HG02840 (cell line): ENCODE measurements at regions not wholly inside any gene's neighbourhood (a gene's known extent, or its start where the extent isn't known, plus 50 kb on each side); places are given as distances from the start of the nearest gene placed in this dataset.

Experiments
- ATAC-seq: cut with Tn5 transposase; IDR thresholded peaks from one replicate; pipeline ENCODE4 v1.9.1; 2021; ENCODE audit warnings: mild to moderate bottlenecking, moderate library complexity, moderate number of reproducible peaks; ENCODE audit not compliant: unreplicated experiment, low FRiP score

DNA sequence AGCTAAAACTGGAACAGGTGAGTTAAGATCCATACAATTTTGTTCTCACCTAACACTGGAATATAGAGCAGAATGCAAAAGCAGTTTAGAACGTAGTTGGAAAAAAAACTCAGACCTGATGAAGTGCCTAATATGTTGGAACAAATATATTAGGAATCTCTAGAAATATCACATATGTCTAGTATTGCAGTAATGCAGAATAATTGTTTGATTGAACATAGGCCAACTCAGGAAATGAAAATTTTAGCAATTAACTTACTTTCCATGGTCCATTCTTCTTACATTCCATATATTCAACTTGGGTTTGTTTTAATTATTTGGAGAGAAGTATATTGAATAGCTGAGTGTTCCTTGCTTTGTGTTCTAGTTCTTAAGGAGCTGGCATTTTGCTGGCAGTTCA is 111.8 kb upstream of the ADAMTSL1 start:
- no peak for ATAC-seq

DNA sequence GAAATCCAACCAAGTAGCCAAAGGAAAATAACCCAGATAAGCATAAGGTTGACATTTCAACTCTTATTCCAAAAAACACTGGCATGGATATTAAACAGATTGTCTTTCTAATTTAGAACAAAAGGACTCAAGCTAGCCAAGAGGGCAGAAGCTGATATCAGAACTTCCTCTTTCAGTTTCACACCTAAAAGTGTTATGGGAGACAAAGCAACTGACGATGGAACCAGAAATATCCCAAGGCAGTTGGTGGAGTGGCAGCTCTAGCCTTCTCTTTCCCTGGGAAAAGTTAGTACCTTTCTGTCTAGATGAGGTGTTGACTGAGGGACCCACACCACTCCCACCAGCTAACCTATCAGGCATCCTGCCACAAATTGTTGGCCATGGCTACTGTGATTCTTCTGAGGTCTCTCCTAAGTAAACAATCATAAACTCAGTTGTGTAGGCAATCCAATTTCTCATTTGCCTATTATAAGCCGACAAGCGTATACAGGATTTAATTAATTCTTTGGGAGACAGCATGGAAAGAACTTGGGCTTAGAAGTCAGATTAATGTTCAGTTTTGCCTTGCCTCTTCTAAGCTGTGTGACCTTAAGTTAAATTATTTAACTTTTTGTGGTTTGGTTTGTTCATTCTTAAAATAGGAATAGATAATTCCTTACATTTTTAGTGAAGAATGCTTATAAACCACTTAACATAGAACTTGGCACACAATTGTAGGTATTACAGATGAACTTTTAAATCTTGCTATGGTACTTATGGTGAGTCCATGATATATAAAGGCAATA is 110.9 kb upstream of the ADAMTSL1 start:
- ATAC-seq, result no peak

DNA sequence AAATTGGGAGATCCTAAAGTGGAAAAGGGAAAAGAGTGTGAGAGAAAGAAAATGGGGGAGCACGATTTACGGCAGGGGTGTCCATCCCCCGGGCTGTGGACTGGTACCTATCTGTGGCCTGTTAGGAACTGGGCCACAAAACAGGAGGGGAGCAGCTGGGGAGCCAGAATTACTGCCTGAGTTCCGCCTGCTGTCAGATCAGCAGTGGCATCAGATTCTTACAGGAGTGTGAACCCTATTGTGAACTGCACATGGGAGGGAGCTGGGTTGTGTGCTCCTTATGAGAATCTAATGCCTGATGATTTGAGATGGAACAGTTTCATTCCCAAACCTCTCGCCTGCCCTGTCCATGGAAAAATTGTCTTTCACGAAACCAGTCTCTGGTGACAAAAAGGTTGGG is 108.3 kb upstream of the ADAMTSL1 start:
- ATAC-seq, result no peak

DNA sequence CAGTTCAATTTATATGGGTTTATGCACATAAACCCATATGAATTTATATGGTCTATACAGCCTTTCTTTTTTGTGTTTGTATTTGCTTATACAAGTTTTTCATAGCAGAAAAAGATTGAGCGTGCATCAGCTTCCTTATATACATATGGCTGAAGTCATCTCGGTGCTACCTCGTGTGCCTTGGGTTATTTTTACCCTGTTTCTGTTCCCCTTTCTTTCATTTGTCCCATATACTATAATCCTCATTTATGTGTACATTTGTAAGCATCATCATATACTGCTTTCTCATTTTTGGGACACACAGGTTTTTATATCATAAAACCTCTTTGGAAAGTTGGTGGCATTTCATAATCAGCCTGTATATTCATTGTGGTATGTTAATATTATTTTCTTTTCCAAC is 107.8 kb upstream of the ADAMTSL1 start:
- ATAC-seq, result no peak

DNA sequence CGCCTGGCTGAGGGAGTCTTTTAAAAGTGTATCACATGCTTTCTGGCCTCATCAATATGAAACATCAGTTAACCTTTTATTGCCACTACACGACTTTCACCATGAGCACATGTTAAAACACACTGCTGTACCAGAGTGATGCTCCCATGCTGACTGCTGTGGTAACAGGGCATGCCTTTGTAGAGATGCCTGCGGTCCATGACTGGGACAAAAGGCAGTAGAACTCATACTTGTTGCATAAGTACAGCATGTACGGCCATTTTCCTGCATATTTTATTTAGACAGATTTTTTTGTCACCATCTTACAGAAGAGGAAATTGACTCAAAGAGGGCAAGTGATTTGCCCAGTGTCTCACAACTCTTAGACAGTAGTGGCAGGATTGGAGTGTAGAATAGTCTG is 105.7 kb upstream of the ADAMTSL1 start:
- ATAC-seq, result no peak

DNA sequence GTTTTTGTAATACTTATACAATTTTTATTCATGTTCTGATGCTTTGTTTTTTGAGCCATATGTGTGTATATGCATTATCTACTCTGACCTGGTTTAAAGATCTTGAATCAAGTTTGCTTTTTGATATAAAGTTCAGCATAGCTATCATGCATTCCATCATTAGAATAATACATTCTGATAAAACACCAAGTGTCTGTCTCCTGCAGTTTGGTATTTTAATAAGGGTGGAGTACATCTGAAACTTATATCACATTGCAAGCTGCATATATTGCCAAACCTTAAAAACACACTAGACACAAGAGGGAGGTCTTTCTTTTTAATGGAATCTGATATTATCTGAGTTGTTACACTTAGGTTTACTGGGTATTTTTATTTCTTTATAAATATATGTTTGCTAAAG is 102.8 kb upstream of the ADAMTSL1 start:
- ATAC-seq, result no peak

DNA sequence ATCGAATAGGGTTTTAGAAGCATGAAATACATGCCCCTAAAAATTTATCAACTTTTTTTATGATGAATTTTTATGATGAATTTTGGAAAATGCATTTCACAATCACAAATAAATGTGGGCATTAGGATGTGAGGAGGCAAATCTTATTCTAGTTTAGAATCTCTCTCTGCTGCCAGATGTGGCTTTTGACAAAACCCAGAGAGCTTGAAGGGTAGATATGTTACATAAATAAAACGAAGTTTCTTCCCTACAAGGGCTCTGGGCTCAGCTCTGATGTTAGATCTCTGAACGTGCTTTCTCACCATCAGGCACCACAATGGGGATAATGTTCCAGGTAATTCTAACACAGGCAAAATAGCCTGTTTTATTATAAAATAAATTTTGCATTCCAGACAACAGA is 102.3 kb upstream of the ADAMTSL1 start:
- ATAC-seq, result no peak

DNA sequence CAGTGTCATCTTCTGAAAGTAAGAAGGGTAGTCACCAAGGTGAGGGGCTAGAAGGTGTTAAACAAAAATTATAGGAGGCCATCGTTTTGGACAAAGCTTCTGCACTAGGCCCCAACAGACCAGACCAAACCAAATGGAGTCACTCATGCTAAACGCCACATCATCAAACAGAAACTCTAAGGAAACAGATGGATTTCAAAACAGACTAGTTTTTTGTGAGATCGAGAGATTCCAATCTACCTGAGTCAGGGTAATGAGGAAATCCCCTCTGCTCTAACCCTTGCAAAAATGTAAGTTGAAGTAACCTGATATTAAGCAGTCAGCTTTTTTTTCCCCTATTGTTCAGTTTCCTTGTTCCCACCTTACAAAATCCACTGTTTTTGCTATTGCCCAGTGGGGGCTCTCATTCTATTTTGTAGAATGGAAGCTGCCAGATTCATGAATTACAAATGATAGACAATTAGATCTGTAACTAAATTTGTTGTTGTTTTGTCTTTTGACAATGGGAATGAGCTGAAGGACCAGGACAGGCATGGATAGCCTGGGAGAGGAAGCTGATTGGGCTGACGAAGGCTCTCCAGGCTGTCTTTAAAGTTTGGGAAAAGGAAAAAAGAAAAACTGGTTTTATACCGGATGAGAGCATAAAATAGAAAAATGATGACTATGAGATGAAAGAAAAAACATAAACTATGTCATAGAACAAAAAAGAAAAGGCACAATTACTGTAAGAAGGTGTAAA is 94.7 kb upstream of the ADAMTSL1 start:
- ATAC-seq, result no peak

DNA sequence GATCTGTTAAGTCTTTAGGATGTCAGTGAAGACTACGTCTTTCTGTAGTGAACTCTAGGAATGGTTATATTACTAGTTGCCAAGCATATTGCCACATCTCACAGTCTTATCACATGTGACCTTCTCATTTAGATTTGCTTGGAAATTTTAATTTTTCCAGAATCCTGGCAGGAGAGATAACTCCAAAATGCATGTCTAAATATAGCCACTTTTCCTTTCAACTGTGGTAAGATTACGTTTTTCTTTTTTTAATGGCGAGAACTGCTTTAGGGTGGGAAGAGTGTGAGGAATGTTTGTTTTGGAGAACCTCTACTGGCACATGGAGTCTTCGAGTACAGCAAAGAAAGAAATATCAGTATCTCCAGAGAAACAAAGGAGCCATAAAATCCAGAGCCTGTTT is 91.7 kb upstream of the ADAMTSL1 start:
- no peak for ATAC-seq

DNA sequence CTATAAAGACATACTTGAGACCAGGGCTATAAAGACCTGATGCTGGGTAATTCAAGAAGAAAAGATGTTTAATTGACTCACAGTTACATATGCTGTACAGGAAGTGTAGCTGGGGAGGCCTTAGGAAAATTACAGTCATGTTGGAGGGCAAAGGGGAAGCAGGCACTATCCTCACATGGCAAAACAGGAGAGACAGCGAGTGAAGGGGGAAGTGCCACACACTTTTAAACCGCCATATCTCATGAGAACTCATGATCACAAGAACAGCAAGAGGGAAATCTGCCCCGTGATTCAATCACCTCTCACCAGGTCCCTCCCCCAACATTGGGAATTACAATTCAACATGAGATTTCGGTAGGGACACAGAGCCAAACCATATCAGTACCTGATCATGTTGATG is 89.9 kb upstream of the ADAMTSL1 start:
- ATAC-seq, result no peak

DNA sequence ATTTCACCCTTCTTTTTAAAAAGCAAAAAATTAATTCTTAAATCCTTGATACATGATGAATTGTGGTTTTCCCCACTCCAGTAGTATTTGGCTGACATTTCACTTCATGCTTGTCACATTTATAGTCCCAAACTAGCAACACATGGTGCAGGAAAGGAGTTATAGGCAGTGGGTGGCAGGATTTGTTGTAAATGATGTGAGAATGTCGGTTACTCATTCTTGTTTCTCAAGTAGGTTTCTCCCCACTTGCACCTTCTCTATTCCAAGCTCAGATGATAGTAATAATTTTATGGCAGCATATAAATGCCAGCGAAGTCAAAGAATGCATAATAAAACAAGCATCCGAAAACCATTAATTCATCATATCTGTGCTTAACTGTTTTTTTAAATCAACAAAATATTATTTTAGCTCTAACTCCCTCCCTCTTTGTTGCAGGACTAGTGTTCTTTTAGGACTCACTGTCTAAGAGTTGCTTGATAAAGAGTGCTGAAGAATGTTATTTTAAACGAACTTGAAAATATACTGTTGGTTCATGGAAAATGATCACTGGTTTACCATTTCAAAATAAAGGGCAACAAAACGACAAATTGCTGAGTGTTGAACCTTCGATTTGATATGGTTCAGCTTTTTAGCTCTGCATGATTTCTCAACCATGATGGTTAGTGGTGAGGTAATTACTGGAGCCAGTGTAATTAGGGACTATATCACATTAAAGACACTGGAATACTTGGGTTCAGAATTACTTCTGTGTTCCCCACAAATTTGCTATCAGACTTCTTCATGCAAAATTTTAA is 88.1 kb upstream of the ADAMTSL1 start:
- ATAC-seq, result no peak

DNA sequence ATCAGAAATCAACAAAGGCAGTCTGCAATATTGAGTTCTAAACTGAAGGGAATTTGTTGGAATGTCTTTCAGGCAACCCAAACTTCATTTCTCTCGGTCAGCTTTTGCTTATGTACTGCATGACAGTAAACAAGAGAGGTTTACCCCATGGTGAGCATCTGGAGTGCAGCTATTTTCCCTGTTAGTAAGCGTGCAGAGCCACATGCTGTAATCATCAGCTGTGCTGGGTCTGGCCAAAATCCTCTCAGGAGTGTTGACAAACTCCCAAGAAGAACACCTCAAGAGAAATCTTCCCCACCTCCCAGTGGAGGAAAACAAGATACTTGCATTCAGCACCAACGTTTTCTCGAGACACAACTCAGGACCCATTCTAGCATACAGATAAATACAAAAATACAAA is 83.6 kb upstream of the ADAMTSL1 start:
- no peak for ATAC-seq

DNA sequence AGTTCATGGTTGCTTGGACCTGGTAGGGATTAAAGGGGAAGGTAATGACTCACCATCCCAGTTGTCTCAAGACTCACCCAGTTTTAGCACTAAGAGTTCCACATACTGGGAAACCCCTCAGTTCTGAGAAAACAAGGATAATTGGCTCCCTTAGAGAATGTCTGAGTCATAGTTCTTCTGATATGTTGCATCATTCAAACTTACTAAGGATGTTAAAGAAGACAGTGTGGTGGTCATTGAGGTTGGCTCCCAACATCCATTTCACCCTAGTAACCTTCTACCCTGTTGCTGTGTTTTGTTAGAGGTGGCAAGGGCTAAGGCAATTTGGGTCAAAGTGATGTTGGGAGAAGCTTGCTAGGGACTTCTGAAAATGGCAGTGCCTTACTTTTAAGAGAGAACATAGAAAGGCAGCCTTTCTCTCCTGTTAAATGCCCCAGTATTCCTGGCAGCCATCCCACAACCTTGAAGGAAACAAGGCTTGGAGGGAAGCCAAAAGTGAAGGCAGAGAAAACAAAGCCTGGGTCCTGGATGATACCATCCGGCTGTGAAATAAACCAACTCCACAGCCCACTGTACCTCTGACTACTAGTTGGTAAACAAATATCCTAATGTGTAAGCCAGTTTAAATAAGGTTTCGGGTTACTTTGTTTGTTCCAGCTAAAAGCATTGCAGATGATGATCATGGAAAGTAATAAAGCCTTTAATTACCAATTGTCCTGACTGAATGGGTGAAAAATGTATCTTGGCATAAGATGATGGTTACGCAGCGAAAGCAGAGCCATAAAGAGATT is 80.4 kb upstream of the ADAMTSL1 start:
- ATAC-seq, result no peak

DNA sequence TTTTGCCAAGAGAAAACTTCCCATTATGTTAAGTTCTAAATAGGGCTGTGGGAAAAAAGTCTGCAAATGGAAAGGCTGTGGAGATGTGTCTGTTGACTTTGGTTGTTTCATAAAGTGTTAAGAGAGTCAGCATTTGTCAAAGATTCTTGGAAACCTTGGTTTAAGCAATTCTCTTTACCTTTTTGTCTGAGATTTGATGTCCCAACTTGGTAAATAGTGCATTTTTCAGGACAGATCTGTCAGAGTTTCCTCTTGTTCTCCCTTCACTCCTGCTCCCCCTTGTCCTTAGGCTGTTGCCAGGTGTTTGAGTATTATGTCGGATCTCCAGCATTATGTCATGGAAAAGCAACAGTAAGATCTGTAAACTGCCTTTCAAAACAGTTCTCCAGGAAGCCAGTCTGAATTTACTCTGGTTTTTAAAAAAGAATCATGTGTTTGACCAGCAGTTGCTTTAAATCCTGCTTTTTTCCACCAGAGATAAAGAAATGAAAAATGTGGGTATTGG is 79.1 kb upstream of the ADAMTSL1 start:
- no peak for ATAC-seq

DNA sequence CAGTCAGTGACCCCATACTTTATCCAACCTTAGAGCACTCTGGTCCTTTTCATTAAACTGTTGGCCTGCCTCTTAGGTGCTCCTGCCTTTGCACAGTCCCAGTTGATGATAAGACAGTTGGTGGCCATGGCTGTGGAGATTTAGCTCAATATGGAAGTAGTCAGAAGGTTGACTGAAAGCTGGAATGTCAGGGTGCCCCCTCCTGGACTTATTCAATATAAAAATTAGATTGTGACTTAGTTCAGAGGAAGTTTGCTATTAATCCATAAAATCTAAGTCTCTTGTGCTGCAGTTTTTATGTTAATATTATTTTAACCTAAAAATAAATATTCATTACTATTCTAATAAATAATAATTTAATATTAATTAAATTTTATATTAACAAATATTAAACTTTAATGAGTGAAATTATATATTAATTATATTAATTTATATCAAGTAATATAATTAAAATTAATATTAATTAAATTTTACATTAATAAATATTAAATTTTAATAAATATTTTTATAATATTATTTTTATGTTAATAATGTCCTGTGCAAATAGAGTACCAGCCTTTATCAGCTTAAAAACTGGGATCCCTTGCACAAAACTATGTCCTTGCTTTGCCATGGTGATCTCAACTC is 77.7 kb upstream of the ADAMTSL1 start:
- ATAC-seq, result no peak

DNA sequence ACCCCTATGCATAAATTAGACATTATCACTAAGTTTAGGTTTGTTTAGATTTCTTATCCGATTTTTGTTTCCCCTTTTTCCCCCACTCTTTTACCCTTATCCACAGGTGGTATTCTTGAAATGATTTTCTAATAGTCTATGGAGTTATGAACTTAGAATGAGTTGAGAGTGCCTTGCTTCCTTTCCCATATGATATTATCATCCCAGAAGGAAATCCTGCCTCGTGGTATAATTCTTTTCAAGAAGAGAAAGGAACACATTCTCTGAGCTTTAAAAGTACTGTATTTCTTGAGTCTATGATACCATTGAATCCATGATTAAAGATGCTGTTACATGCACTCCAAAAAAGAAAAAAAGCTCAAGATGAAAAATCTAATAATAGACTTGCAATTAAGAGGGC is 76.9 kb upstream of the ADAMTSL1 start:
- ATAC-seq, result no peak

DNA sequence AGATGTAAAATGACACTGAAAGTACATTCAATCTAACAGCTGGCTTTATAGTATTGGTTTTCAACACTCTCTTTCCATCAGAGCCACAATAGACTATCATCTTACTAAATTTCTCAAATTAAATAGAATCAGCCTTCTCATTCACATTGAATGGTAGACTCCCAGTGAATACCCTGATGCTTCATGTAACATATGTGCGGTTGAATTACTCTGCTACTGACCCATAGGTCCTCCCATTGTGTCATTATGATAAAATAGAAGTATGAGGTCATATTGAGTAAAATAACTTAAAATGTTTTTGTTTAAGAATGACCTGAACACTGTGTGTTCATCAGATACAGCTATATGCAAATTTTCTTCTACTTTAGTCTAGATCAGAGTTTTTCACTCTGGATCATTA is 75.9 kb upstream of the ADAMTSL1 start:
- no peak for ATAC-seq

DNA sequence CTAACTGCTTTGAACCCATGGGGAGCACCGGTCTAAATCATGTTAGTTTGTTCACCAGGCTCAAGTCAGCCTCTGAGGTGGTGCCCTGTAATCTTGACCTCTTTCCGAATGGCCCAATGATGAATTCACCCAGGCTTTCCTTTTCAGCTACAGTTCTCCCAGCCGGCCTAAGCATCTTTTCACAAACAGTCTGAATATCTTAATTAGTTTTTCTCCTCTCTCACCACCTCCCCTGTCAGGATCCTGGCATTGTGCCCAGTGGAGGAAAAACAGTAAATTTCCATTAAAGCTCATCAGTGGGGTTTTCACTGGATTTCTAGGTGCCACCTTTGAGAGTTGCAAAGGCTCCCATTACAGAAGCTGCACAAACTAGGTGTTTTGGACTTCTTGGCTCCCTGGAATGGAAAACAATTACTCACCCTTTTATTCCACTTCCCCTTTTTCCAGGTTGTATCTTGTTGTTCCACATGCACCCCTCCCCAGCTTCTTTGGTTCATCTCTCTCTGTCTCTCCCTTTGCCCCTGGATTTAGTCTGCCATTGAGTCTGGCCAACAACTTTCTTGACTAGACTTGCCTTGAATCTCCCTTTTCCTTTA is 69.4 kb upstream of the ADAMTSL1 start:
- no peak for ATAC-seq

DNA sequence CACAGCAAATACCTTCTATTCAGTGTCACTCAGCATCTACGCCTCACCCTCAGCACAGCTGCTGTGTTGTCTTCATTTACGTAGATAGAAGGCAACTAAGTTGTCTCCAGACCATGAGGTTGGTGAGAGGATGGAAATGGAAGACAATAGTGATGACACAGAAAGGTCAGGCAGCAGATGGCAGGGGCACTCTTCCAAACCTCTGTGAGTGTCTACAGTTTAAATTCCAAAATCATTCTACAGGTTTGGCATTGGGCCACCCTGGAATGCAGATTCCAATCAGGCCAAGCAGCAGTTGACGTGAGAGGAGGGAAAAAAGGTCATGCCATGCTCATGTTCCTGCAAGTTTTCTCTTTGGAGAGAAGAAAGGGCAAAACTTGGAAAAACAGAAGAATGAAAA is 68.7 kb upstream of the ADAMTSL1 start:
- ATAC-seq, result no peak

DNA sequence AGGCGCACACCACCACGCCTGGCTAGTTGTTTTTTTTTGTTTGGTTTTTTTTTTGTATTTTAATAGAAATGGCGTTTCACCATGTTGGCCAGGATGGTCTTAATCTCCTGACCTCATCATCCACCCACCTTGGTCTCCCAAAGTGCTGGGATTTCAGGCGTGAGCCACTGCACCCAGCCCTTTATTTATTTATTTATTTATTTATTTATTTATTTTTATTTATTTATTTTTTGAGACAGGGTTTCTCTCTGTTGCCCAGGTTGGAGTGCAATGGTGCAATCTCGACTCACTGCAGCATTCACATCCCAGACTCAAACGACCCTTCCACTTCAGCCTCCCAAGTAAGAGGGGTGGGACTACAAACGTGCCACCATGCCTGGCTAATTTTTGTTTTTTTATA is 63.0 kb upstream of the ADAMTSL1 start:
- no peak for ATAC-seq
